B cell (primary cell): ENCODE measurements at regions not wholly inside any gene's neighbourhood (a gene's known extent, or its start where the extent isn't known, plus 50 kb on each side); places are given as distances from the start of the nearest gene placed in this dataset.

Source experiments
- ATAC-seq: fragments of 200-7000 bp; cut with Tn5 transposase; one replicate; pipeline ENCODE4 v1.10.0; 2021; ENCODE audit warnings: low read depth, mild to moderate bottlenecking, moderate number of reproducible peaks, moderate library complexity
- CTCF ChIA-PET: fragments of 350-600 bp; sonication (Branson Sonifier 250); formaldehyde crosslinking; loops from one replicate; lab custom pipeline; 2021; ENCODE audit warnings: antibody characterized with exemption, inconsistent platforms; lab: Charles Lee
- POLR2A ChIA-PET: fragments of 350-600 bp; sonication (Branson Sonifier 250); formaldehyde crosslinking; loops from one replicate; lab custom pipeline; 2021; ENCODE audit warnings: antibody characterized with exemption; lab: Charles Lee
- DNase-seq: peaks from one replicate; pipeline ENCODE4 v3.0.0; 2013
- H2AFZ ChIP-seq: 2 replicates; pipeline ENCODE4 v1.6.1; 2012; ENCODE audit warnings: mild to moderate bottlenecking, low read depth, low read length; ENCODE audit not compliant: insufficient read depth, poor library complexity, severe bottlenecking
- H3K27ac ChIP-seq, 2 donors: 1 replicate in 1 of 2; 2 replicates in 1 of 2; pipeline ENCODE4 v1.5.1; 2012 to 2013; ENCODE audit warnings: low read length in 2 of 2, mild to moderate bottlenecking in 2 of 2, moderate library complexity in 1 of 2
- H3K27me3 ChIP-seq, 4 experiments: fragments of 200-600 bp in 1 of 4; sonication (generic) in 1 of 4; replicated peaks in 1 of 4; 1 replicate in 2 of 4; 2 replicates in 2 of 4; pipeline versions ENCODE4 v1.6.1 to v1.7.0; 2013 to 2016; ENCODE audit warnings: low read length in 3 of 4, mild to moderate bottlenecking in 2 of 4, mixed read lengths in 1 of 4, moderate library complexity in 1 of 4; ENCODE audit not compliant: insufficient read depth in 4 of 4, control insufficient read depth in 3 of 4; ENCODE audit errors: control extremely low read depth in 1 of 4
- H3K36me3 ChIP-seq, 2 experiments: replicated peaks in 1 of 2; 1 replicate in 1 of 2; 2 replicates in 1 of 2; pipeline versions ENCODE4 v1.6.1 to v1.7.1; 2013; ENCODE audit warnings: low read length in 1 of 2; ENCODE audit not compliant: insufficient read depth in 2 of 2, control insufficient read depth in 1 of 2; ENCODE audit errors: control extremely low read depth in 1 of 2, extremely low read depth in 1 of 2
- H3K4me1 ChIP-seq, 2 donors: fragments of 200-600 bp in 1 of 2; sonication (generic) in 1 of 2; 1 replicate in 1 of 2; 2 replicates in 1 of 2; pipeline versions ENCODE4 v1.5.1 to v1.6.1; 2013 to 2017; ENCODE audit warnings: low read length in 2 of 2; ENCODE audit not compliant: control insufficient read depth in 2 of 2, insufficient read depth in 2 of 2
- H3K4me2 ChIP-seq: replicated peaks from 2 replicates; pipeline ENCODE3; 2012; ENCODE audit warnings: mild to moderate bottlenecking, low read depth, low read length; ENCODE audit not compliant: poor library complexity, severe bottlenecking
- H3K4me3 ChIP-seq, 5 experiments: fragments of 200-600 bp in 1 of 5; sonication (generic) in 1 of 5; 1 replicate in 3 of 5; 2 replicates in 2 of 5; pipeline versions ENCODE4 v1.5.1 to v1.7.0; 2011 to 2016; ENCODE audit warnings: low read length in 4 of 5, mild to moderate bottlenecking in 4 of 5, low read depth in 2 of 5, control low read depth in 1 of 5, moderate library complexity in 1 of 5; ENCODE audit not compliant: insufficient read depth in 1 of 5; ENCODE audit errors: control extremely low read depth in 1 of 5, extremely low read depth in 1 of 5
- H3K79me2 ChIP-seq: fragments of 200-600 bp; sonication (generic); one replicate; pipeline ENCODE4 v1.6.0; 2016; ENCODE audit warnings: low read length; ENCODE audit not compliant: control insufficient read depth, insufficient read depth
- H3K9ac ChIP-seq: fragments of 200-600 bp; sonication (generic); 2 replicates; pipeline ENCODE4 v1.6.1; 2017; ENCODE audit warnings: mild to moderate bottlenecking, low read length, moderate library complexity
- H3K9me3 ChIP-seq, 3 donors: one replicate each; pipeline versions ENCODE4 v1.6.1 to v1.7.1; 2013; ENCODE audit warnings: low read length in 2 of 3; ENCODE audit not compliant: control insufficient read depth in 2 of 3, insufficient read depth in 1 of 3; ENCODE audit errors: control extremely low read depth in 1 of 3
- H4K20me1 ChIP-seq: 2 replicates; pipeline ENCODE4 v1.6.0; 2012; ENCODE audit warnings: mild to moderate bottlenecking, low read length; ENCODE audit not compliant: insufficient read depth, control insufficient read depth, poor library complexity, severe bottlenecking
- H3K27ac Mint-ChIP-seq: one replicate; pipeline ENCODE4 v1.8.0; 2021; ENCODE audit warnings: mixed read lengths
- H3K27me3 Mint-ChIP-seq: one replicate; pipeline ENCODE4 v1.8.0; 2021; ENCODE audit warnings: mixed read lengths
- H3K4me1 Mint-ChIP-seq: one replicate; pipeline ENCODE4 v1.8.0; 2021; ENCODE audit warnings: mixed read lengths
- H3K4me3 Mint-ChIP-seq: one replicate; pipeline ENCODE4 v1.8.0; 2021; ENCODE audit warnings: mixed read lengths
- H3K9me3 Mint-ChIP-seq: one replicate; pipeline ENCODE4 v1.8.0; 2022; ENCODE audit warnings: mixed read lengths; ENCODE audit not compliant: insufficient read depth
- CTCF ChIP-seq: fragments of 200-600 bp; IDR thresholded peaks from one replicate; pipeline ENCODE4 v1.8.0; 2022; ENCODE audit warnings: antibody characterized with exemption, mild to moderate bottlenecking
- EZH2 ChIP-seq: IDR thresholded peaks from 2 replicates; pipeline ENCODE4 v1.6.1; 2012; ENCODE audit warnings: borderline replicate concordance, low read depth, mild to moderate bottlenecking, moderate library complexity, low read length; ENCODE audit not compliant: insufficient read depth, poor library complexity, severe bottlenecking
- WGBS: methylation state at CpG from one replicate; pipeline ENCODE4 v1.1.5; 2013; ENCODE audit warnings: missing lambda C conversion rate; ENCODE audit not compliant: insufficient coverage; 5-methylcytosine and 5-hydroxymethylcytosine counted together
- intact Hi-C: fragments of 100-400 bp; cut with micrococcal nuclease; formaldehyde crosslinking; loops from one replicate; pipeline ENCODE4 v1.10.0; 2022

DNA sequence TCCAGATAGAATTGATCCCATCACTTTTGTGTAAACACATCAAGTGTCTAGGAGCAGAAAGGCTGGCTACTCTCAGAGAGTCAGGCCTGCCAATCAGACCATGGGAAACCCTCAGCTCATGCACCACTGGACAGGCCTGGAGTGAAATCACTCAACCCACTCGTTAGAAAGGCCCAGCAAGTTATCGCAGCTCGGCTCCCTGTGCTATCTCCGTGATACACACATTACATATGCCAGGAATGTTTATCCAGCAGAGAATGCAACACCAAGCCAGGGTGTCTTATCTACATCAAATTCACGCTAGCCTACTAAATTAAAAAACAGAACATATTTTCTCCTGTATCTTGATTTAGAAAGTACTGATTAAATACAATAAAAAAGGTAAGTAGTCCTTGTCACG, 232.4 kb upstream of the FOXQ1 start:
- ChIA-PET POLR2A (no interaction called here), CTCF (no interaction called here)
- DNase-seq (no peak), ATAC-seq (no peak)
- no peaks in the 10 kb centered on the region for H3K9me3 ChIP-seq
- 86% methylated on average over 4 of the region's 6 CpGs for whole genome bisulfite sequencing
- no peaks in the 10 kb centered on the region for H3K4me1 Mint-ChIP-seq
- H3K36me3 ChIP-seq = no peaks in the 10 kb centered on the region
- H3K27me3 ChIP-seq = peaks cover 0 to under 1% (median 0%) of the 10 kb centered on the region in 4 experiments
- no peak overlapping the region for H2AFZ ChIP-seq
- no peaks in the 10 kb centered on the region for H3K4me1 ChIP-seq
- H3K9ac ChIP-seq = no peak overlapping the region
- H3K27ac Mint-ChIP-seq = no peak overlapping the region
- no peak overlapping the region for H3K4me2 ChIP-seq
- TF ChIP-seq EZH2 = no peak
- no peak for TF ChIP-seq CTCF
- H3K27me3 Mint-ChIP-seq = peaks cover 12% of the 10 kb centered on the region
- no peak overlapping the region for H3K4me3 Mint-ChIP-seq
- no peaks in the 10 kb centered on the region for H3K9me3 Mint-ChIP-seq
- no peaks in the 10 kb centered on the region for H4K20me1 ChIP-seq
- no peaks in the 10 kb centered on the region for H3K79me2 ChIP-seq
- H3K4me3 ChIP-seq = no peak overlapping the region
- intact Hi-C loops = no loop called here
- no peak overlapping the region for H3K27ac ChIP-seq

GRCh38 chr6:1077478-1078416, 234.2 kb upstream of the FOXQ1 start:
- Mint-ChIP-seq H3K4me1 (no peaks in the 10 kb centered on the region), H3K27ac (no peak overlapping the region), H3K9me3 (no peaks in the 10 kb centered on the region), H3K4me3 (no peak overlapping the region), H3K27me3 (peaks cover 15% of the 10 kb centered on the region)
- Histone ChIP-seq H4K20me1 (no peaks in the 10 kb centered on the region), H3K27ac (no peak overlapping the region), H3K4me2 (no peak overlapping the region), H3K36me3 (no peaks in the 10 kb centered on the region), H3K79me2 (no peaks in the 10 kb centered on the region), H3K4me1 (no peaks in the 10 kb centered on the region), H3K27me3 (peaks cover 0 to 3% (median 0%) of the 10 kb centered on the region in 4 experiments), H2AFZ (no peak overlapping the region), H3K4me3 (no peak overlapping the region), H3K9ac (no peak overlapping the region), H3K9me3 (no peaks in the 10 kb centered on the region)
- WGBS = 92% methylated on average over 20 of the region's 22 CpGs
- DNase-seq (no peak), ATAC-seq (no peak)
- no peak for TF ChIP-seq CTCF
- no peak for TF ChIP-seq EZH2
- intact Hi-C loops = no loop called here
- POLR2A ChIA-PET = no interaction called here
- CTCF ChIA-PET = no interaction called here
